Vagina (tissue), 2 donors: ENCODE measurements at regions not wholly inside any gene's neighbourhood (a gene's known extent, or its start where the extent isn't known, plus 50 kb on each side); places are given as distances from the start of the nearest gene placed in this dataset.

Experiments used
- DNase-seq, 2 donors: peaks; one replicate each; pipeline ENCODE4 v3.0.0-alpha.2; 2017; ENCODE audit errors: extremely low spot score in 2 of 2
- H3K27ac ChIP-seq: fragments of 200-600 bp; sonication (generic); one replicate; pipeline ENCODE4 v1.5.1; 2019
- H3K27me3 ChIP-seq: fragments of 200-600 bp; sonication (generic); one replicate; pipeline ENCODE4 v1.5.1; 2019
- H3K36me3 ChIP-seq, 2 donors: fragments of 200-600 bp; sonication (generic); one replicate each; pipeline ENCODE4 v1.5.1; 2017 to 2019
- H3K4me1 ChIP-seq: fragments of 200-600 bp; sonication (generic); one replicate; pipeline ENCODE4 v1.5.1; 2019
- H3K4me3 ChIP-seq, 2 donors: fragments of 200-600 bp; sonication (generic); 1 replicate in 1 of 2; 2 replicates in 1 of 2; pipeline ENCODE4 v1.5.1; 2016 to 2019
- H3K9me3 ChIP-seq: fragments of 200-600 bp; sonication (generic); one replicate; pipeline ENCODE4 v1.5.1; 2019
- POLR2A ChIP-seq, 2 donors: fragments of 450-650 bp; IDR thresholded peaks; one replicate each; pipeline ENCODE4 v1.6.1; 2017; ENCODE audit warnings: antibody characterized with exemption in 2 of 2, mild to moderate bottlenecking in 2 of 2, moderate library complexity in 2 of 2
- POLR2AphosphoS5 ChIP-seq, 2 donors: sonication (generic); formaldehyde crosslinking; IDR thresholded peaks; one replicate each; pipeline ENCODE4 v1.9.0; 2017; ENCODE audit warnings: antibody characterized with exemption in 2 of 2, mild to moderate bottlenecking in 2 of 2, low read depth in 1 of 2; ENCODE audit not compliant: insufficient read depth in 1 of 2
- intact Hi-C: fragments of 100-400 bp; cut with DNase I; formaldehyde crosslinking; loops from one replicate; pipeline ENCODE4 v1.15.1; 2023
- TF ChIP-seq, protein P1 (sequence below), 3 experiments: fragments of 450-650 bp in 2 of 3; fragments of 200-600 bp in 1 of 3; sonication (generic) in 1 of 3; IDR thresholded peaks; one replicate each; pipeline ENCODE4 v1.5.1; 2017 to 2019; ENCODE audit warnings: antibody characterized with exemption in 3 of 3, mild to moderate bottlenecking in 2 of 3, moderate library complexity in 2 of 3

DNA sequence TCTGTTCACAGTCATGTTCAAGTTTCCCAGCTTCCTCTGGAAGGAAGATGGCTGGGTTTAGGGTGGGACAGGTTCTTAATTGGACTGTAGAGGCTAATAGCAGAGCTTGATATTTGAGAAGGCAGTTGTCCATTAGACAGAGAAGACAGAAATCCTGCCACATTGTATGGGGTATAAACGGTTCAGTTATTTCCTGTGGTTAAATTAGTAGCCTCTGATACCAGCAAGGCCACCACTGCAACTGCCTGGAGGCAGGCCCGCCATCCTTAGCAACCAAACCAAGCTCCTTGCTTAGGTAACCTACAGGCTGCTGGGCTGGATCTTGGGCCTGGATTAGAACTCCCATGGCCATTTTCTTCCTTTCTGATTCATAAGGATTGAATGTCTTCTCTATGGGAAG is 1367.0 kb downstream of the PCDH7 start:
- H3K27ac ChIP-seq: no peak overlapping the region
- H3K4me1 ChIP-seq: no peaks in the 10 kb centered on the region
- H3K9me3 ChIP-seq: no peaks in the 10 kb centered on the region
- intact Hi-C loops: no loop called here
- DNase-seq: no peak
- H3K4me3 ChIP-seq: no peak overlapping the region
- H3K27me3 ChIP-seq: no peaks in the 10 kb centered on the region
- TF ChIP-seq, protein P1, sequence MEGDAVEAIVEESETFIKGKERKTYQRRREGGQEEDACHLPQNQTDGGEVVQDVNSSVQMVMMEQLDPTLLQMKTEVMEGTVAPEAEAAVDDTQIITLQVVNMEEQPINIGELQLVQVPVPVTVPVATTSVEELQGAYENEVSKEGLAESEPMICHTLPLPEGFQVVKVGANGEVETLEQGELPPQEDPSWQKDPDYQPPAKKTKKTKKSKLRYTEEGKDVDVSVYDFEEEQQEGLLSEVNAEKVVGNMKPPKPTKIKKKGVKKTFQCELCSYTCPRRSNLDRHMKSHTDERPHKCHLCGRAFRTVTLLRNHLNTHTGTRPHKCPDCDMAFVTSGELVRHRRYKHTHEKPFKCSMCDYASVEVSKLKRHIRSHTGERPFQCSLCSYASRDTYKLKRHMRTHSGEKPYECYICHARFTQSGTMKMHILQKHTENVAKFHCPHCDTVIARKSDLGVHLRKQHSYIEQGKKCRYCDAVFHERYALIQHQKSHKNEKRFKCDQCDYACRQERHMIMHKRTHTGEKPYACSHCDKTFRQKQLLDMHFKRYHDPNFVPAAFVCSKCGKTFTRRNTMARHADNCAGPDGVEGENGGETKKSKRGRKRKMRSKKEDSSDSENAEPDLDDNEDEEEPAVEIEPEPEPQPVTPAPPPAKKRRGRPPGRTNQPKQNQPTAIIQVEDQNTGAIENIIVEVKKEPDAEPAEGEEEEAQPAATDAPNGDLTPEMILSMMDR (IDR thresholded peaks at IDR 0.05): no peak
- TF ChIP-seq POLR2AphosphoS5 (IDR thresholded peaks at IDR 0.05; ENCODE audit: insufficient read depth in 1 of 2, low read depth in 1 of 2): no peak
- no peak for TF ChIP-seq POLR2A (IDR thresholded peaks at IDR 0.05)
- no peaks in the 10 kb centered on the region for H3K36me3 ChIP-seq

DNA sequence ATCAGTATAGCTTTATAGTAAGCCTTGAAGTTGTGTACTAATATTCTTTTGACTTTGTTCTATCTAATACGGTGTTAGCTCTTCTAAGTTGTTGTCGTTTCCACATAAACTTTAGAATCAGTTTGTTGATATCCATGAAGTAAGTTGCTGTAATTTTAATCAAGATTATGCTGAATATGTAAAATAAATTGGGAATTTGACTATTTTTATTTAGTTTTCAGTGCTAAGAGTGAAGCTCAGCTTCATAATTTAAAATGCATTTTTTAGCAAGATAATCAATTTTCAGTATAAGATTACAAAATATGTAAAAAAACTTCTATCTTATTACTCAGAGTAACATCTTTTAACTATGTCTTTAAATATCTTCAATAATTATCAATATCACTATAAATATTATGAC is 1374.8 kb downstream of the PCDH7 start:
- Histone ChIP-seq H3K27ac (no peak overlapping the region), H3K4me1 (no peaks in the 10 kb centered on the region), H3K4me3 (no peak overlapping the region), H3K36me3 (no peaks in the 10 kb centered on the region), H3K9me3 (no peaks in the 10 kb centered on the region), H3K27me3 (no peaks in the 10 kb centered on the region)
- no peak for DNase-seq
- intact Hi-C loops: loop anchor here (5.0 kb wide), 1 partner anchor 683 kb away; no protein-coding TSS in a partner anchor
- TF ChIP-seq, protein P1 (IDR thresholded peaks at IDR 0.05): no peak

DNA sequence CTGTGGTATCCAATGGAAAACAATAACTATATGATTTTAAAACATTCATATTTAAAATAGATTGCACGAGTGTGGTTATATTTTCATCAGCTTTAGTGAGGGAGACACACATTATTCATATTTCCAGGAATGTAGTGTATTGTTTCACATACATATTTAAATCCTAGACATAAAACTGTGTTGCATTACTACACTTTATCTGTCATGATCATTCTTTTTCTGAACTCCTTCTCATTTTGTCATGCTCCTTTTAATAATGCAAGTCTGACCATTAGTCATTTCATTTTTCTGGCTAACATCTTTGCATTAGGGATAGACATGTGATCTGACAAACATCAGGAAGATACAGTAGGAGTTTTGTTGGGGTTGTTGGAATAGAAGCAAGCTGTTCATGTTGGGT is 1382.7 kb downstream of the PCDH7 start:
- Histone ChIP-seq H3K4me1 (no peaks in the 10 kb centered on the region), H3K9me3 (no peaks in the 10 kb centered on the region), H3K27me3 (no peaks in the 10 kb centered on the region), H3K36me3 (no peaks in the 10 kb centered on the region), H3K4me3 (no peak overlapping the region), H3K27ac (no peak overlapping the region)
- intact Hi-C loops: no loop called here
- TF ChIP-seq POLR2A (IDR thresholded peaks at IDR 0.05) (no peak), POLR2AphosphoS5 (IDR thresholded peaks at IDR 0.05; ENCODE audit: insufficient read depth in 1 of 2, low read depth in 1 of 2) (no peak)
- TF ChIP-seq, protein P1 (IDR thresholded peaks at IDR 0.05): no peak
- DNase-seq: no peak

DNA sequence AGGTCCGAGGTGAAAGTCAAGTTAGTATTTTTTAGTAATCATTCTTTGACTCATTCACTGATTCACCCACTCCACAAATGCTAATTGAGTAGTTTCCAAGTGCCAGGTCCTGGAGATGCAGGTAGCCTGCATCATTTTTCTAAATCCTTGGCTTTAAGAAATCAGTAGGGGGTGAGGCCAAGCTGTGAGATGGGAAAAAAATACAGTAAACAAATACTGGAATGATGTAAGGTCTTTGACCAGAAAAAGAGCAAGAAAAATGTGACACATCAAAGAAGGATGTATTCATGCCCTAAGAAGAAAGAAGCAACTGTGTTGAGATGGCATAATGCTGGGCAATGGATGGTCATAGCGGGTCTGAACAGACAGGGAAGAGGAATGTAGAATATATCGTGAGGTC is 1386.6 kb downstream of the PCDH7 start:
- Histone ChIP-seq H3K4me3 (no peak overlapping the region), H3K9me3 (no peaks in the 10 kb centered on the region), H3K36me3 (no peaks in the 10 kb centered on the region), H3K27ac (no peak overlapping the region), H3K4me1 (no peaks in the 10 kb centered on the region), H3K27me3 (no peaks in the 10 kb centered on the region)
- no peak for DNase-seq
- no peak for TF ChIP-seq POLR2AphosphoS5 (IDR thresholded peaks at IDR 0.05; ENCODE audit: insufficient read depth in 1 of 2, low read depth in 1 of 2)
- TF ChIP-seq, protein P1 (IDR thresholded peaks at IDR 0.05): no peak
- no peak for TF ChIP-seq POLR2A (IDR thresholded peaks at IDR 0.05)
- intact Hi-C loops: no loop called here

GRCh38 chr4:32112891-32113290 is 1392.7 kb downstream of the PCDH7 start:
- no peak for DNase-seq
- TF ChIP-seq, protein P1 (IDR thresholded peaks at IDR 0.05): no peak
- TF ChIP-seq POLR2AphosphoS5 (IDR thresholded peaks at IDR 0.05; ENCODE audit: insufficient read depth in 1 of 2, low read depth in 1 of 2) (no peak), POLR2A (IDR thresholded peaks at IDR 0.05) (no peak)
- H3K36me3 ChIP-seq: no peaks in the 10 kb centered on the region

More at GRCh38 chr4:32112891-32113290, 1392.7 kb downstream of the PCDH7 start:
- no peak overlapping the region for H3K4me3 ChIP-seq
- intact Hi-C loops: no loop called here
- H3K9me3 ChIP-seq: no peaks in the 10 kb centered on the region
- H3K4me1 ChIP-seq: no peaks in the 10 kb centered on the region
- no peaks in the 10 kb centered on the region for H3K27me3 ChIP-seq
- H3K27ac ChIP-seq: no peak overlapping the region
